ENCODE measurements at regions not wholly inside any gene's neighbourhood (a gene's known extent, or its start where the extent isn't known, plus 50 kb on each side); places are given as distances from the start of the nearest gene placed in this dataset.

GRCh38 chr10:65194126-65194525, 1672.9 kb downstream of the REEP3 start:
- Histone ChIP-seq H3K4me3 (ENCODE audit: low read depth, low read length) (no peak overlapping the region), H3K9me3 (no peaks in the 10 kb centered on the region), H3K4me1 (no peaks in the 10 kb centered on the region), H3K27me3 (replicated peaks; ENCODE audit: control insufficient read depth, insufficient read depth, low read length) (no peaks in the 10 kb centered on the region), H3K36me3 (ENCODE audit: control insufficient read depth, insufficient read depth, low read length) (no peaks in the 10 kb centered on the region)
- TF ChIP-seq, protein P1, sequence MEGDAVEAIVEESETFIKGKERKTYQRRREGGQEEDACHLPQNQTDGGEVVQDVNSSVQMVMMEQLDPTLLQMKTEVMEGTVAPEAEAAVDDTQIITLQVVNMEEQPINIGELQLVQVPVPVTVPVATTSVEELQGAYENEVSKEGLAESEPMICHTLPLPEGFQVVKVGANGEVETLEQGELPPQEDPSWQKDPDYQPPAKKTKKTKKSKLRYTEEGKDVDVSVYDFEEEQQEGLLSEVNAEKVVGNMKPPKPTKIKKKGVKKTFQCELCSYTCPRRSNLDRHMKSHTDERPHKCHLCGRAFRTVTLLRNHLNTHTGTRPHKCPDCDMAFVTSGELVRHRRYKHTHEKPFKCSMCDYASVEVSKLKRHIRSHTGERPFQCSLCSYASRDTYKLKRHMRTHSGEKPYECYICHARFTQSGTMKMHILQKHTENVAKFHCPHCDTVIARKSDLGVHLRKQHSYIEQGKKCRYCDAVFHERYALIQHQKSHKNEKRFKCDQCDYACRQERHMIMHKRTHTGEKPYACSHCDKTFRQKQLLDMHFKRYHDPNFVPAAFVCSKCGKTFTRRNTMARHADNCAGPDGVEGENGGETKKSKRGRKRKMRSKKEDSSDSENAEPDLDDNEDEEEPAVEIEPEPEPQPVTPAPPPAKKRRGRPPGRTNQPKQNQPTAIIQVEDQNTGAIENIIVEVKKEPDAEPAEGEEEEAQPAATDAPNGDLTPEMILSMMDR (IDR thresholded peaks at IDR 0.05; ENCODE audit: insufficient read depth in 1 of 2, low read depth in 1 of 2, low read length in 1 of 2, severe bottlenecking in 1 of 2, unreplicated experiment in 1 of 2), result no peak
- DNase-seq, result no peak
- BruUV-seq (replicated peaks), result no TSS peak
- intact Hi-C loops (cut with micrococcal nuclease; ENCODE audit: unreplicated experiment), result no loop called here
- no peaks in the 10 kb centered on the region for H3K9me3 Mint-ChIP-seq (ENCODE audit: unreplicated experiment)
- H3K27me3 Mint-ChIP-seq (ENCODE audit: insufficient read depth, unreplicated experiment), result no peaks in the 10 kb centered on the region
- H3K4me3 Mint-ChIP-seq (ENCODE audit: unreplicated experiment), result no peak overlapping the region
- CTCF ChIA-PET, result no interaction called here
- H3K27ac Mint-ChIP-seq (ENCODE audit: unreplicated experiment), result no peak overlapping the region
- H3K36me3 Mint-ChIP-seq (ENCODE audit: insufficient read depth, unreplicated experiment), result no peaks in the 10 kb centered on the region
- POLR2A ChIA-PET, result no interaction called here
- no peaks in the 10 kb centered on the region for H3K4me1 Mint-ChIP-seq (ENCODE audit: low read depth, unreplicated experiment)

GRCh38 chr10:65194555-65194954, 1673.4 kb downstream of the REEP3 start:
- no peaks in the 10 kb centered on the region for H3K9me3 ChIP-seq
- ChIA-PET POLR2A (no interaction called here), CTCF (no interaction called here)
- Mint-ChIP-seq H3K9me3 (ENCODE audit: unreplicated experiment) (no peaks in the 10 kb centered on the region), H3K4me1 (ENCODE audit: low read depth, unreplicated experiment) (no peaks in the 10 kb centered on the region), H3K4me3 (ENCODE audit: unreplicated experiment) (no peak overlapping the region), H3K36me3 (ENCODE audit: insufficient read depth, unreplicated experiment) (no peaks in the 10 kb centered on the region), H3K27ac (ENCODE audit: unreplicated experiment) (no peak overlapping the region), H3K27me3 (ENCODE audit: insufficient read depth, unreplicated experiment) (no peaks in the 10 kb centered on the region)
- no peak overlapping the region for H3K4me3 ChIP-seq (ENCODE audit: low read depth, low read length)
- no peaks in the 10 kb centered on the region for H3K4me1 ChIP-seq
- no TSS peak for BruUV-seq (replicated peaks)
- H3K36me3 ChIP-seq (ENCODE audit: control insufficient read depth, insufficient read depth, low read length), result no peaks in the 10 kb centered on the region
- intact Hi-C loops (cut with micrococcal nuclease; ENCODE audit: unreplicated experiment), result no loop called here
- H3K27me3 ChIP-seq (replicated peaks; ENCODE audit: control insufficient read depth, insufficient read depth, low read length), result no peaks in the 10 kb centered on the region
- DNase-seq, result no peak
- TF ChIP-seq, protein P1 (IDR thresholded peaks at IDR 0.05; ENCODE audit: insufficient read depth in 1 of 2, low read depth in 1 of 2, low read length in 1 of 2, severe bottlenecking in 1 of 2, unreplicated experiment in 1 of 2), result no peak

DNA sequence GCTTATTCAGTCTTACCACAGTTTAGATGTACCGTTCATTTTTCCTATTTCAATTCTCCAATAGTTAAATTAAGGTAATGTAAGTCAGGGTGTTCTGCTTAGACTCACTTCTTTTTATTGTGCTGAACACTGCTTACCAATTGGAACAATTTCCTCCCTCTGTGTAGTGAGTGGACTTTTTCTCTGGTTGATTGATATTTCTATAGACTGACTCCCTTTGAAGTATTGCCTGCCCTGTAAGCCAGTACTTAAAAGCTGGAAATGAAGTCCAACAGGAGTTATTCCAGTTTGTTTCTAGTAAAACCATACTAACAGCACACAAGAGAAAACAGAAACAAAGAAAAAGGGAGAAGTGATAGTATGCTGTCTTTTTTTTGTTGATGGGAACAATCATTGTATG, 1674.9 kb downstream of the REEP3 start:
- BruUV-seq (replicated peaks), result no TSS peak

More for the DNA sequence above, 1674.9 kb downstream of the REEP3 start:
- Mint-ChIP-seq H3K4me3 (ENCODE audit: unreplicated experiment) (no peak overlapping the region), H3K9me3 (ENCODE audit: unreplicated experiment) (no peaks in the 10 kb centered on the region), H3K36me3 (ENCODE audit: insufficient read depth, unreplicated experiment) (no peaks in the 10 kb centered on the region), H3K27me3 (ENCODE audit: insufficient read depth, unreplicated experiment) (no peaks in the 10 kb centered on the region), H3K27ac (ENCODE audit: unreplicated experiment) (no peak overlapping the region), H3K4me1 (ENCODE audit: low read depth, unreplicated experiment) (no peaks in the 10 kb centered on the region)
- TF ChIP-seq, protein P1 (IDR thresholded peaks at IDR 0.05; ENCODE audit: insufficient read depth in 1 of 2, low read depth in 1 of 2, low read length in 1 of 2, severe bottlenecking in 1 of 2, unreplicated experiment in 1 of 2), result no peak
- H3K36me3 ChIP-seq (ENCODE audit: control insufficient read depth, insufficient read depth, low read length), result no peaks in the 10 kb centered on the region
- no peaks in the 10 kb centered on the region for H3K4me1 ChIP-seq
- intact Hi-C loops (cut with micrococcal nuclease; ENCODE audit: unreplicated experiment), result no loop called here
- no peak for DNase-seq
- no peaks in the 10 kb centered on the region for H3K9me3 ChIP-seq
- H3K27me3 ChIP-seq (replicated peaks; ENCODE audit: control insufficient read depth, insufficient read depth, low read length), result no peaks in the 10 kb centered on the region
- CTCF ChIA-PET, result no interaction called here
- H3K4me3 ChIP-seq (ENCODE audit: low read depth, low read length), result no peak overlapping the region
- POLR2A ChIA-PET, result no interaction called here

Data from Caco-2 (cell line).